PC-9 (cell line): ENCODE measurements at regions not wholly inside any gene's neighbourhood (a gene's known extent, or its start where the extent isn't known, plus 50 kb on each side); places are given as distances from the start of the nearest gene placed in this dataset.

ENCODE experiments used
- CTCF ChIP-seq: fragments of 200-600 bp; sonication (generic); conservative IDR thresholded peaks from 2 replicates; pipeline ENCODE4 v1.6.1; 2017; ENCODE audit warnings: mixed run types, antibody characterized with exemption, mild to moderate bottlenecking, moderate library complexity
- EZH2 ChIP-seq: fragments of 200-600 bp; sonication (generic); IDR thresholded peaks from 2 replicates; pipeline ENCODE4 v1.8.0; 2017; ENCODE audit warnings: antibody characterized with exemption, low read depth

DNA sequence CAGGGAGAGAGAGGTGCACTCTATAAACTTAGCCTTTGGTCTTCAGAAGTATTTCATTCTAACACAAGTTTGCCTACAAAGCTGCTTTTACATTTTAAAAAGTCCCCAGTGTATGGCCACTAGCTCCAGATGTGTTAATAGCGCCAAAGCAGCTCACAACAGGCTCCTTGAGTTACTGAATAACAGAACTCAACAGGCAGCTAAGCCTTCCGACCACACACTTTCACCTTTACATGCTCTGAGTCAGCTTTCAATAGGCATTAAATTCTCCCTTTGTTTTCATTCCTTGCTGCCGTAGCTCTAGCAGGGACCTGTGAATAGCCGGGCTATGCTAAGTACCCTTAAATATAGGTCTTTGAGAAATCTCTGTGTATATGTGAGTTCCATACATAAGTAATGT, 262.8 kb upstream of the PARD3B start:
- TF ChIP-seq CTCF (no peak), EZH2 (no peak)
